ENCODE measurements at regions not wholly inside any gene's neighbourhood (a gene's known extent, or its start where the extent isn't known, plus 50 kb on each side); places are given as distances from the start of the nearest gene placed in this dataset.

GRCh38 chr19:30272554-30272953 is 99.6 kb upstream of the ZNF536 start:
- TF ChIP-seq CTCF (IDR thresholded peaks at IDR 0.05) (no peak), POLR2A (IDR thresholded peaks at IDR 0.05) (no peak)
